SK-N-SH treated with all-trans-retinoic acid at 6 μM for 48 hours (cell line): ENCODE measurements at regions not wholly inside any gene's neighbourhood (a gene's known extent, or its start where the extent isn't known, plus 50 kb on each side); places are given as distances from the start of the nearest gene placed in this dataset.

ENCODE experiments used
- ATAC-seq: fragments of 200-7000 bp; cut with Tn5 transposase; 3 replicates; pipeline ENCODE4 v1.9.1; 2020; ENCODE audit warnings: mild to moderate bottlenecking, moderate library complexity
- ARNTL ChIP-seq: fragments of 450-650 bp; formaldehyde crosslinking; IDR thresholded peaks from 2 replicates; pipeline ENCODE4 v1.5.0; 2020; ENCODE audit warnings: low read depth, mild to moderate bottlenecking, moderate library complexity, borderline replicate concordance
- BACH2 ChIP-seq: fragments of 250-450 bp; sonication (Bioruptor Pico); IDR thresholded peaks from 2 replicates; pipeline ENCODE4 v1.9.0; 2021; ENCODE audit warnings: mild to moderate bottlenecking, borderline replicate concordance
- CREB5 ChIP-seq: fragments of 250-450 bp; sonication (Bioruptor Pico); IDR thresholded peaks from 2 replicates; pipeline ENCODE4 v1.5.1; 2020; ENCODE audit warnings: low read depth, mild to moderate bottlenecking, moderate library complexity
- CSDC2 ChIP-seq: fragments of 250-450 bp; sonication (Bioruptor Pico); IDR thresholded peaks from 2 replicates; pipeline ENCODE4 v1.5.0; 2020; ENCODE audit warnings: mild to moderate bottlenecking, moderate library complexity
- CSRNP3 ChIP-seq: fragments of 250-450 bp; sonication (Bioruptor Pico); IDR thresholded peaks from 2 replicates; pipeline ENCODE4 v1.5.1; 2021; ENCODE audit warnings: mild to moderate bottlenecking, moderate library complexity
- ESRRG ChIP-seq: fragments of 250-450 bp; sonication (Bioruptor Pico); IDR thresholded peaks from 2 replicates; pipeline ENCODE4 v1.6.1; 2021; ENCODE audit warnings: mild to moderate bottlenecking
- GLIS3 ChIP-seq: fragments of 250-450 bp; sonication (Bioruptor Pico); IDR thresholded peaks from 2 replicates; pipeline ENCODE4 v1.5.0; 2020; ENCODE audit warnings: mild to moderate bottlenecking, moderate library complexity
- OSR1 ChIP-seq: fragments of 250-450 bp; sonication (Bioruptor Pico); IDR thresholded peaks from 2 replicates; pipeline ENCODE4 v1.8.0; 2022; ENCODE audit warnings: moderate library complexity, mild to moderate bottlenecking, inconsistent platforms
- PATZ1 ChIP-seq: fragments of 250-450 bp; sonication (Bioruptor Pico); IDR thresholded peaks from 2 replicates; pipeline ENCODE4 v1.8.0; 2020; ENCODE audit warnings: mild to moderate bottlenecking, moderate library complexity, borderline replicate concordance
- POU6F1 ChIP-seq: fragments of 250-450 bp; sonication (Bioruptor Pico); IDR thresholded peaks from 2 replicates; pipeline ENCODE4 v1.8.0; 2021; ENCODE audit warnings: low read depth, mild to moderate bottlenecking, moderate library complexity, borderline replicate concordance
- PPARA ChIP-seq: fragments of 250-450 bp; sonication (Bioruptor Pico); IDR thresholded peaks from 2 replicates; pipeline ENCODE4 v1.5.0; 2020; ENCODE audit warnings: mild to moderate bottlenecking, borderline replicate concordance
- RARB ChIP-seq: fragments of 250-450 bp; sonication (Bioruptor Pico); IDR thresholded peaks from 2 replicates; pipeline ENCODE4 v1.8.0; 2021; ENCODE audit warnings: mild to moderate bottlenecking, moderate library complexity
- SNAI2 ChIP-seq: fragments of 250-450 bp; sonication (Bioruptor Pico); IDR thresholded peaks from 2 replicates; pipeline ENCODE4 v1.5.0; 2020; ENCODE audit warnings: mild to moderate bottlenecking, moderate library complexity
- TCF4 ChIP-seq: fragments of 250-450 bp; sonication (Bioruptor Pico); IDR thresholded peaks from 2 replicates; pipeline ENCODE4 v1.8.0; 2021; ENCODE audit warnings: mild to moderate bottlenecking, moderate library complexity, borderline replicate concordance
- TOX ChIP-seq: fragments of 250-450 bp; sonication (Bioruptor Pico); IDR thresholded peaks from 2 replicates; pipeline ENCODE4 v1.8.0; 2021; ENCODE audit warnings: mild to moderate bottlenecking, moderate library complexity, borderline replicate concordance
- TSHZ2 ChIP-seq: fragments of 250-450 bp; sonication (Bioruptor Pico); IDR thresholded peaks from 2 replicates; pipeline ENCODE4 v1.5.0; 2020; ENCODE audit warnings: mild to moderate bottlenecking, moderate library complexity
- ZC3H10 ChIP-seq: fragments of 250-450 bp; sonication (Bioruptor Pico); IDR thresholded peaks from 2 replicates; pipeline ENCODE4 v1.5.1; 2021; ENCODE audit warnings: mild to moderate bottlenecking, moderate library complexity
- ZFP3 ChIP-seq: fragments of 250-450 bp; sonication (Bioruptor Pico); IDR thresholded peaks from 2 replicates; pipeline ENCODE4 v1.5.0; 2020; ENCODE audit warnings: mild to moderate bottlenecking, moderate library complexity
- ZFP30 ChIP-seq: fragments of 450-650 bp; formaldehyde crosslinking; IDR thresholded peaks from 2 replicates; pipeline ENCODE4 v1.5.0; 2022; ENCODE audit warnings: mild to moderate bottlenecking, moderate library complexity
- ZNF565 ChIP-seq: fragments of 450-650 bp; formaldehyde crosslinking; conservative IDR thresholded peaks from 2 replicates; pipeline ENCODE4 v1.5.0; 2020; ENCODE audit warnings: low read depth, mild to moderate bottlenecking, moderate library complexity
- ZNF70 ChIP-seq: fragments of 450-650 bp; formaldehyde crosslinking; IDR thresholded peaks from 2 replicates; pipeline ENCODE4 v1.5.0; 2020; ENCODE audit warnings: mild to moderate bottlenecking, moderate library complexity
- ZNF8 ChIP-seq: fragments of 450-650 bp; formaldehyde crosslinking; IDR thresholded peaks from 2 replicates; pipeline ENCODE4 v1.5.0; 2020; ENCODE audit warnings: mild to moderate bottlenecking, moderate library complexity

- TF ChIP-seq POU6F1 (CRISPR knock-in tag): no peak
Measured at GRCh38 chr5:53311681-53312080, 168.7 kb upstream of the FST start (continued).

- no peak for ATAC-seq
- TF ChIP-seq CREB5 (CRISPR knock-in tag) (no peak), TCF4 (CRISPR knock-in tag) (no peak), ZC3H10 (CRISPR knock-in tag) (no peak), SNAI2 (no peak), ZFP30 (CRISPR knock-in tag) (no peak), GLIS3 (CRISPR knock-in tag) (no peak), TOX (CRISPR knock-in tag) (no peak), CSRNP3 (no peak), ZFP3 (CRISPR knock-in tag) (no peak), ZNF70 (CRISPR knock-in tag) (no peak), ZNF565 (CRISPR knock-in tag) (no peak), BACH2 (CRISPR knock-in tag) (no peak), PPARA (no peak), OSR1 (CRISPR knock-in tag) (no peak)
Measured at GRCh38 chr5:53313145-53313544, 167.3 kb upstream of the FST start.

- ATAC-seq: no peak
- TF ChIP-seq CREB5 (CRISPR knock-in tag) (no peak), PPARA (no peak), ZFP3 (CRISPR knock-in tag) (no peak), ZNF70 (CRISPR knock-in tag) (no peak), ZC3H10 (CRISPR knock-in tag) (no peak), ZNF8 (CRISPR knock-in tag) (no peak), TCF4 (CRISPR knock-in tag) (no peak), ARNTL (CRISPR knock-in tag) (no peak), POU6F1 (CRISPR knock-in tag) (no peak), GLIS3 (CRISPR knock-in tag) (no peak), CSDC2 (no peak), PATZ1 (CRISPR knock-in tag) (no peak), TSHZ2 (CRISPR knock-in tag) (no peak), ESRRG (CRISPR knock-in tag) (no peak), CSRNP3 (no peak), BACH2 (CRISPR knock-in tag) (no peak), RARB (CRISPR knock-in tag) (no peak)
Measured at GRCh38 chr5:53318303-53318702, 162.1 kb upstream of the FST start.
